NCI-H524 (cell line): ENCODE measurements at regions not wholly inside any gene's neighbourhood (a gene's known extent, or its start where the extent isn't known, plus 50 kb on each side); places are given as distances from the start of the nearest gene placed in this dataset.
"Not testable (repeated sequence)": the region's sequence is repeated elsewhere in the genome, so short reads cannot be mapped to it uniquely, and the experiment has no call there.

ENCODE experiments used
- DNase-seq, 2 experiments: peaks; one replicate each; lab custom pipeline; 2025; lab: John Stamatoyannopoulos, UW

GRCh38 chr7:20520530-20520929 lies 94.9 kb upstream of the ABCB5 start:
- no peak for DNase-seq

GRCh38 chr7:20521243-20521642 lies 94.2 kb upstream of the ABCB5 start:
- no peak for DNase-seq

- DNase-seq, result no peak
Measured at GRCh38 chr7:20529260-20529659, 86.2 kb upstream of the ABCB5 start.

- no peak for DNase-seq
Measured at GRCh38 chr7:20532890-20533289, 82.6 kb upstream of the ABCB5 start.

GRCh38 chr7:20534543-20534942 lies 80.9 kb upstream of the ABCB5 start:
- no peak for DNase-seq

GRCh38 chr7:20535541-20535940 lies 79.9 kb upstream of the ABCB5 start:
- no peak for DNase-seq

GRCh38 chr7:20539201-20539600 lies 76.3 kb upstream of the ABCB5 start:
- peak in 1 of 2 experiments; percentile 38 for DNase-seq

GRCh38 chr7:20541608-20542349 lies 73.7 kb upstream of the ABCB5 start:
- no peak for DNase-seq

- DNase-seq, result no peak
Measured at GRCh38 chr7:20542594-20542993, 72.9 kb upstream of the ABCB5 start.

GRCh38 chr7:20543500-20543899 lies 72.0 kb upstream of the ABCB5 start:
- no peak for DNase-seq

- no peak for DNase-seq
Measured at GRCh38 chr7:20545016-20545415, 70.5 kb upstream of the ABCB5 start.

- DNase-seq, result not testable (repeated sequence)
Measured at GRCh38 chr7:20546958-20547357, 68.5 kb upstream of the ABCB5 start.

GRCh38 chr7:20554072-20554471 lies 61.4 kb upstream of the ABCB5 start:
- no peak for DNase-seq

- no peak for DNase-seq
Measured at GRCh38 chr7:20556091-20556490, 59.4 kb upstream of the ABCB5 start.

- DNase-seq, result peak in 1 of 2 experiments; percentile 2
Measured at GRCh38 chr7:20557116-20557515, 58.4 kb upstream of the ABCB5 start.

GRCh38 chr7:20558963-20559716 lies 56.3 kb upstream of the ABCB5 start:
- DNase-seq, result no peak

- no peak for DNase-seq
Measured at GRCh38 chr7:20559883-20560282, 55.6 kb upstream of the ABCB5 start.

- DNase-seq, result no peak
Measured at GRCh38 chr7:20560325-20561180, 54.9 kb upstream of the ABCB5 start.

GRCh38 chr7:20561466-20561865 lies 54.0 kb upstream of the ABCB5 start:
- DNase-seq, result no peak

- DNase-seq, result no peak
Measured at GRCh38 chr7:20561908-20562307, 53.6 kb upstream of the ABCB5 start.

- no peak for DNase-seq
Measured at GRCh38 chr7:20562461-20562860, 53.0 kb upstream of the ABCB5 start.
